Osteoblast (primary cell): ENCODE measurements at regions not wholly inside any gene's neighbourhood (a gene's known extent, or its start where the extent isn't known, plus 50 kb on each side); places are given as distances from the start of the nearest gene placed in this dataset.

Experiments used
- DNase-seq: peaks from one replicate; pipeline ENCODE4 v3.0.0; 2011; ENCODE audit warnings: low spot score, mixed read lengths; ENCODE audit not compliant: insufficient read length; ENCODE audit errors: missing footprints
- H2AFZ ChIP-seq: 2 replicates; pipeline ENCODE4 v1.6.0; 2011; ENCODE audit warnings: mild to moderate bottlenecking, low read length
- H3K27ac ChIP-seq: 2 replicates; pipeline ENCODE4 v1.5.1; 2011; ENCODE audit warnings: mild to moderate bottlenecking, low read depth, low read length, moderate library complexity
- H3K27me3 ChIP-seq: 2 replicates; pipeline ENCODE4 v1.6.0; 2012; ENCODE audit warnings: mild to moderate bottlenecking, control low read depth, inconsistent platforms, low read length, moderate library complexity; ENCODE audit not compliant: insufficient read depth
- H3K36me3 ChIP-seq: 2 replicates; pipeline ENCODE4 v1.5.1; 2011; ENCODE audit warnings: mild to moderate bottlenecking, low read length, control low read depth, moderate library complexity; ENCODE audit not compliant: insufficient read depth
- H3K4me1 ChIP-seq: 2 replicates; pipeline ENCODE4 v1.5.1; 2011; ENCODE audit warnings: mild to moderate bottlenecking, low read length, control low read depth, moderate library complexity; ENCODE audit not compliant: insufficient read depth
- H3K4me2 ChIP-seq: 2 replicates; pipeline ENCODE4 v1.6.0; 2011; ENCODE audit warnings: mild to moderate bottlenecking, low read length; ENCODE audit not compliant: insufficient read depth
- H3K4me3 ChIP-seq: fragments of 200-600 bp; sonication (generic); 3 replicates; pipeline ENCODE4 v1.5.1; 2012; ENCODE audit warnings: mild to moderate bottlenecking, low read length, inconsistent platforms; ENCODE audit not compliant: insufficient read depth
- H3K79me2 ChIP-seq: 2 replicates; pipeline ENCODE4 v1.6.0; 2012; ENCODE audit warnings: mild to moderate bottlenecking, low read length, control low read depth, inconsistent platforms; ENCODE audit not compliant: insufficient read depth
- H3K9me3 ChIP-seq: 2 replicates; pipeline ENCODE4 v1.5.1; 2011; ENCODE audit warnings: low read depth, low read length, control low read depth
- H4K20me1 ChIP-seq: 2 replicates; pipeline ENCODE4 v1.6.0; 2012; ENCODE audit warnings: mild to moderate bottlenecking, low read length, control low read depth; ENCODE audit not compliant: insufficient read depth
- TF ChIP-seq, protein P1 (sequence below): IDR thresholded peaks from 2 replicates; pipeline ENCODE4 v1.5.1; 2011; ENCODE audit warnings: mild to moderate bottlenecking, low read depth, low read length, moderate library complexity; ENCODE audit errors: extremely low read depth

DNA sequence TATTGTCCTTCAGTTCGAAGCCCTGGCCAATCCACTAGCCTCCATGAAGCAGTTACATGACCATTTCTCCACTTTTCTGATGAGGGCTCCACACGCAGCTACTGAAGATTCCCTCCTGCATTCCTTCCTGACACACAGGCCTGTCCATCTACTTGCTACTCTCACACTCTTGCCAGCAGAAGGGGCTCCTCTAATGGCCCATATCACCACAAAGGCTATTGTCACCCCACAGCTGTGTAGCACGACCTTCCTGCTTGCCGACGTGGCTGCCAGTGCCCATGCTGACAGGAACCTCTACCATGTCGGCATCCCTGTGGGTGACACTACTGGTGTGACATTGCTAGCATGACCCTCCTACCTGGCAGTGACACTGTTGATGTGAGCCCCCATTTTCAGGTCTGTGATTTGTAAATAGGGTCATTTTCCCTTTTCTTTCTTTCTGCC is 1528.6 kb upstream of the TPTE start:
- Histone ChIP-seq H3K4me1 (no peaks in the 10 kb centered on the region), H2AFZ (no peak overlapping the region), H3K27ac (no peak overlapping the region), H3K4me2 (no peak overlapping the region), H3K4me3 (no peak overlapping the region), H3K9me3 (peaks cover 24% of the 10 kb centered on the region), H3K79me2 (no peaks in the 10 kb centered on the region), H3K27me3 (no peaks in the 10 kb centered on the region), H4K20me1 (no peaks in the 10 kb centered on the region), H3K36me3 (no peaks in the 10 kb centered on the region)
- peak; percentile 66 for DNase-seq
- TF ChIP-seq, protein P1, sequence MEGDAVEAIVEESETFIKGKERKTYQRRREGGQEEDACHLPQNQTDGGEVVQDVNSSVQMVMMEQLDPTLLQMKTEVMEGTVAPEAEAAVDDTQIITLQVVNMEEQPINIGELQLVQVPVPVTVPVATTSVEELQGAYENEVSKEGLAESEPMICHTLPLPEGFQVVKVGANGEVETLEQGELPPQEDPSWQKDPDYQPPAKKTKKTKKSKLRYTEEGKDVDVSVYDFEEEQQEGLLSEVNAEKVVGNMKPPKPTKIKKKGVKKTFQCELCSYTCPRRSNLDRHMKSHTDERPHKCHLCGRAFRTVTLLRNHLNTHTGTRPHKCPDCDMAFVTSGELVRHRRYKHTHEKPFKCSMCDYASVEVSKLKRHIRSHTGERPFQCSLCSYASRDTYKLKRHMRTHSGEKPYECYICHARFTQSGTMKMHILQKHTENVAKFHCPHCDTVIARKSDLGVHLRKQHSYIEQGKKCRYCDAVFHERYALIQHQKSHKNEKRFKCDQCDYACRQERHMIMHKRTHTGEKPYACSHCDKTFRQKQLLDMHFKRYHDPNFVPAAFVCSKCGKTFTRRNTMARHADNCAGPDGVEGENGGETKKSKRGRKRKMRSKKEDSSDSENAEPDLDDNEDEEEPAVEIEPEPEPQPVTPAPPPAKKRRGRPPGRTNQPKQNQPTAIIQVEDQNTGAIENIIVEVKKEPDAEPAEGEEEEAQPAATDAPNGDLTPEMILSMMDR = no peak

DNA sequence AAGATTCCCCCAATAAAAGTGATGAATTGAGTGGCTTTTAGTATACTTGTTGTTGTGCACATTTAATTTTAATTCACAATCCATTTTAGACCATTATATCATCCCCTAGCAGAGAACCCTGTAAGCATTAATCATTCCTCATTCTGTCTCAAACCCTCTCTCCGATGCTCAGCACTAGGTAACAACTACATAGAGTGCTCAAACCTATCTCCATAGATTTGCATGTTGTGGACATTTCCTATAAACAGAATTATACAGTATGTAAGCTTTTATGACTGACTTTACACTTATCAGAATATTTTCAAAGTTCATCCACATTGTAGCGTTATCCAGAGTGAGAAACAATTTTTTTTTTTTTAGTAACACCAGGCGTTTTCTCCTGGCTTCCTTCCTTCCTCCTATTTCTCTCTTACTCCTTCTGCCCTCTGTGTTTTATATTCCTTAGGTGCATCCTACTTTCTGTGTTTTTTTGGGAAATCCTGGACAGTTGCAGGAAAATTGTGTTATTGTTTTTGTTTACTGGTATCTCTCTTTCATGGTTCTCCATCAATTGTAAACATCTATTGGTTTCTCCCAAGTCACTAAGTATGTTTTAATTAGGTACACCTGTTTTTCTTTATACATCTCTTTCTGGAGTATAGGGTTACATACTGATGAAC is 1528.0 kb upstream of the TPTE start:
- Histone ChIP-seq H3K27me3 (no peaks in the 10 kb centered on the region), H3K4me3 (no peak overlapping the region), H3K27ac (no peak overlapping the region), H3K9me3 (peaks cover 24% of the 10 kb centered on the region), H3K79me2 (no peaks in the 10 kb centered on the region), H4K20me1 (no peaks in the 10 kb centered on the region), H3K4me2 (no peak overlapping the region), H3K4me1 (no peaks in the 10 kb centered on the region), H3K36me3 (no peaks in the 10 kb centered on the region), H2AFZ (no peak overlapping the region)
- DNase-seq = peak; percentile 84
- TF ChIP-seq, protein P1 = no peak

DNA sequence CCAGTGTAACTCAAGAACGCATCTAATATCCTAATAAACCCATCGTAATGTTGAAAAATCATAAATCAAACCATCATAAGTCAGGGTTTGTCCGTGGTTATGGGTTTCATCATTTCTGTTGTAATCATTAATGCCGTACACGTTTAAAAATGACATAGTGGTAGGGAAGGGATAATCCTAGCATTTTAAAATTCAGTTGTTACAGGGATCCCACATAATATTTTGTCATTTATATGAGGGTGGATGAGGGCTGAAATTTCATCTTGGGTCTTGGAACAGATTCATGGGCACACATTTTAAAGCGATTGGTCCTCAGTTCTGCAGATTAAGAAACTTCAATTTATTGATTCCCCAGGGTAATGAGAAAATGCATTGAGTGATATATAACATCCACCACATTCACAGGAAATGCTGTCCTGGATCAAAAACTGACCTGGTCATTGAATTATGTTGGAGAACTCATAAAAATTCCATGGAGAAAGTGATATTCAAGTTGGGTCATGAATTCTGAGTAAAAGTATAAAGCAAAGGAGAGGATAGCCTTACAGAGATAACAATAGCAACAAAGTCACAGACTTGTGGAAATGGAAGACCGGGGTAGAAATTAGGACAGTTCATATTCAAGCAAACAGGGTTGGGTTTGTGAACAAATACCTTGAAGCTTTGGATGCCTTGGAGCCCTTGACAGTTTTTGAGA is 1527.3 kb upstream of the TPTE start:
- peak; percentile 68 for DNase-seq
- Histone ChIP-seq H3K4me1 (no peaks in the 10 kb centered on the region), H3K79me2 (no peaks in the 10 kb centered on the region), H3K36me3 (no peaks in the 10 kb centered on the region), H2AFZ (no peak overlapping the region), H3K27ac (no peak overlapping the region), H3K4me3 (no peak overlapping the region), H3K27me3 (no peaks in the 10 kb centered on the region), H3K4me2 (no peak overlapping the region), H4K20me1 (no peaks in the 10 kb centered on the region), H3K9me3 (peaks cover 24% of the 10 kb centered on the region)
- TF ChIP-seq, protein P1 = no peak
